ENCODE measurements at regions not wholly inside any gene's neighbourhood (a gene's known extent, or its start where the extent isn't known, plus 50 kb on each side); places are given as distances from the start of the nearest gene placed in this dataset.

GRCh38 chr10:42932735-42933447 lies 144.0 kb upstream of the RET start:
- DNase-seq (ENCODE audit: low spot score) (peak; percentile 37), ATAC-seq (peak; percentile 33)

GRCh38 chr10:42933448-42934340 lies 143.2 kb upstream of the RET start:
- peak; percentile 46 for DNase-seq (ENCODE audit: low spot score)
- ATAC-seq = peak; percentile 55

GRCh38 chr10:42934351-42934811 lies 142.5 kb upstream of the RET start:
- peak; percentile 38 for DNase-seq (ENCODE audit: low spot score)
- no peak for ATAC-seq

DNA sequence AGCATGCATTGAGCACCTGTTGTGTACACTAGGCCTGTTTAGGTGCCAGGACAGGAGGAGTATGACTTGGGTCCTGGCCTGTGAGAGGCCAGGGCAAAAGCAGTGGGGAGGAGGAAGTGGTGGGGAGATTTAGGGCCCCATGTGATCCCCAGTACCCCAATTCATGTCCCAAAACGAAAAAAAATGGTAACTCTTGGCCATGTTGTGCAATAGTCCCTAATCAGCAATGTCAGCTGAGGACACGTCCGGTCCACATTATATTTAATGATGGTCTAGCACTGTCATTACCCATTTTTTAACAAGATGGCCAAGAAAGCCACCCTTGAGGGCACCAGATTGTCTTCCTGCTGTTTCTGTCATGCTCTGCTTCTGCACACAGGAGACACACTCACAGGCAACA lies 142.0 kb upstream of the RET start:
- DNase-seq (ENCODE audit: low spot score) (no peak), ATAC-seq (no peak)

GRCh38 chr10:42935466-42935865 lies 141.4 kb upstream of the RET start:
- ATAC-seq = no peak

GRCh38 chr10:42936580-42936979 lies 140.3 kb upstream of the RET start:
- no peak for DNase-seq (ENCODE audit: low spot score)
- ATAC-seq = no peak

More at GRCh38 chr10:42935466-42935865, 141.4 kb upstream of the RET start:
- DNase-seq (ENCODE audit: low spot score) = peak; percentile 33

DNA sequence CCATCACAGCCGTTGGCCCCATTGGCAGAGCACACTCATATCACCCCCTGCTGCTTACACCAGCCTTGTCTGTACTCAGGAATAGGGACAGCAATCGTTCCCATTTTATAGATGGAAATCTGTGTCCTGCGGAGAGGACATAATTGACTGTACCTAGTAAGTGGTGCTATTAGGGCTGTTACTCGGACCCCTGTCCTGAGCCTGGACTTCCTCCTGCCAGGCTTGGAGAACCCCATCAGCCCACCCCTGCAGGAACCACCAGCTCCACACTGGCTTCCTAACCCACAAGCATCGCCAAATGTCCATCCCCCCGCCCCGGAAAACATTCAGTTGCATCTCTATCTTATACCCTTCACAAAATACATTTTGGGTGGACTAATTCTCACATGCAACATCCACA lies 139.8 kb upstream of the RET start:
- ATAC-seq = no peak
- DNase-seq (ENCODE audit: low spot score) = no peak

DNA sequence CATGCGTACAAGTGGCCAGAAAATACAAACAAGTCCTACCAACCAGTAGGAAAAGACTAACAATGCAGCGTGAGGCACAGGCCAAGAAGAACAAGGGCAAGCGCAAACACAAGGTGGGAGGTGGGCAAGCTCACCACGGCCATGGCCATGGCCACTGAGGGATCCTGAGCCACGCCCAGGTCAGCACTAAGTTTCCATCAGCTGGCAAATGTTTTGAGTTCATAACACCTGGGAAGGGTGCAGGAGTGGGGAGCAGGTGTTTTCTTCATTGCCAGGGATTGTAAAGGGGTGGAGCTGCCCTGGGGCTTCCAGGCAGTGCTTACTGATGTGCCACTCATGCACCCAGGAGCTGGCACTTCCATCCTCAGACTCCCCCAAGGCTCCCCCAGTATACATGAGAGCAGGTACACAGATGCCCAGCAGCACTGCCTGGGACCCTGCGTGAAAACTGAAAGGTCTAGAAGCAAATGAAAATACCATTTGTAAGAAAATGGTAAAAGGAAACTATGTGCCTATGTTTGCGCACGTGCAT lies 139.2 kb upstream of the RET start:
- ATAC-seq = no peak
- DNase-seq (ENCODE audit: low spot score) = no peak

DNA sequence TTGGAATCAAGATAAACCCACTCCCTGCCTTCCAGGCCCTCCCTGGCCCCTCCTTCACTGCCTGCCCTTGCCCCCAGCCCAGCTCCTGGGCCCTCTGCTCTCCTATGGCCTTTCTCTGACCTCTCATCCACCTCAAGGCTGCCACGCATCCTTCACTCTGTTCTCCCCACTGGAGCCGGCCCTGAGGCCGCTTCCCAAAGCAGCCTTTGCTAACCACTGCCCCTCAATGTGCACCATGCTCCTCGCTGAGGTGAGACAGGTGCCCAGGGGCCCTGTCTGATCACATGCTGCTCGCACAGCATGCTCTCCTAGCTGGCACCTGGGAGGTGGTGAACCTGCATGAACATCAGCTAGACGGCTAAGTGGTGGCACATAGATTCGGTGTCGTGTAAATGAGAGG lies 138.5 kb upstream of the RET start:
- ATAC-seq (no peak), DNase-seq (ENCODE audit: low spot score) (no peak)

DNA sequence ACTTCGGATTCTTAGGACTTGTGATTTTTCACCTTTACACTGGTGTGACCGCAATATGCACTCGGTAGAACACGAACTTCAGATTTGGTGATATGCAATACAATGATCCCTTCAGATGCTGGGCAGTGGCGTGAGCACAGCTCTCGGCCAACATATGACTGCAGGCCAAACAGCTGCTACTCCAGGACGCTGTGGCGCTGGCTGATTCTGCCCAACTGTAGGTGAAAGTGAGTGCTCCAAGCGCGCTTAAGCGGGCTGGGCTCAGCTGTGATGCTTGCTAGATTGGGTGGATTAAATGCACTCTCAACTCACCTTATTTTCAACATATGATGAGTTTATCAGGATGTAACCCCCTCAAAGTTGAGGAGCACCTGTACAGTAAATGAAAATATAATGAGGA lies 137.6 kb upstream of the RET start:
- no peak for ATAC-seq

DNA sequence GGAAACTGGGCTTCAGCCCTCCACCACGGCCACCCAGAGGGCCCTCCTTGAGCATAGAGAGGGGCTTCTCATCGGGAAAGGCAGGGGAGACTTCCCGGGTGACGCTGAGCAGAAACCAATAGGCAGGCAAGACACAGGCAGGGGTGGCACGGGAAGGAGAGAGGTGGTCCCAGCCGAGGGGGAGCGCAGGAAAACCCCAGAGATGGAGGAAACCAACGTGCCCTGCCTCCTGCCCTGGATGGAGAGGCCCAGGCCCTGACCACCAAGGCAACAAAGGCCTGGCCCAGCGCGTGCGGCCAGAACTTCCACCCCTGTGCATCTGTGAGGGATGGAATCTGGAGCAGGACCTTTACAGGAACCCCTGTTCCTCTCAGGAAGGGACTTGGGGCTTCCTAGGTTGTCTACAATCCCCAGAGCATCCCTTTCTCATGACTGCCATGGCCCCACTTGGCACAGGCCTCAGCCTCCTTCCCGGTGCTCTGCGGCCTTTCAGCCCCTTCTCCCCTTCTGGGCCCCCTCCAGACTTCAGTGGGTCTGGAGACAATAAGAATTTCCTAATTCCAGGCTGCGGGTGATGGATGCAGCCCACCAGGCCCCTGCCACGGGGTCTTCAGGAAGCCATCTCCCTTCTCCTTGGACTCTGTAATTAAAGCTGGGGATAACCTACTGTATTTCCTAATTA lies 137.0 kb upstream of the RET start:
- no peak for ATAC-seq
- no peak for DNase-seq (ENCODE audit: low spot score)

More for the DNA sequence above, 137.6 kb upstream of the RET start:
- no peak for DNase-seq (ENCODE audit: low spot score)

DNA sequence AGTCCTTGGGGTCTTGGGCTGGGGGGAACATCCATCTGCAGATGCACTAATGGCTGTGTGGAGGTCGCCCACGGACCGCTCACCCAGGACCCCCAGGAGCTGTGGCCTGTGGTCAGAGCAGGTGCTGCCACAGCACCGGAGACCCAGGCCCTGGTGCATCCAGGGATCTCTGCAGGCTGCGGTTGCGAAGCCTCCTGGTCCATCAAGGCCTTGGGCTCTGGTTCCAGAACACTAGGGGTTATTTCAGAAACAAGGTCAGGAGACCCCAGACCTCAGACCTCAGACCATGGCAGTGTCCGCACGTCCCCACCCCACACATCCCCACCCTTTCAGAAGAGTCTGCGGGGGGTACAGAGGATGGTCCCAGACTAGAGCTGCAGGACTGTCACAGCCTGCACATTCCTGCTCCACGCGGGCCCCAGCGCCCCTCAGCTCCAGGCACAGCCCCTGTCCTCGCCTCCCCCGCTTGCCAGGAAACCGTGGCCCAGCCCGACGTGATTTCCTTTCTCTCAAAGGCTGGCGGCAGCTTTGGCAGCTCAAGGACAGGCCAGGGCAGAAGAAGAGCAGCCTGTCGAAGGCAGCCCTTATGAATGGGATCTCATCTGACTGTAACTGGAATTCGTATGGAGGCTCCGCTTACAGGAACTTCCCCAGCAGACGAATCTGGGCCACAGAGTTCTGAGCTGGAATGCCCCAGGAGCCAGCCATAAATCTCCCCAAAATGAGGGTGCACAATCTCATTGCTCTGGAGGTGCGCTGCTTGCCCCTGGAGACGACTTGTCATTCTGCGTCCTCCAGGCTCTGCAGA lies 136.2 kb upstream of the RET start:
- ATAC-seq (no peak), DNase-seq (ENCODE audit: low spot score) (peak; percentile 26)

GRCh38 chr10:42941295-42941644 lies 135.6 kb upstream of the RET start:
- DNase-seq (ENCODE audit: low spot score) (peak; percentile 27), ATAC-seq (no peak)

DNA sequence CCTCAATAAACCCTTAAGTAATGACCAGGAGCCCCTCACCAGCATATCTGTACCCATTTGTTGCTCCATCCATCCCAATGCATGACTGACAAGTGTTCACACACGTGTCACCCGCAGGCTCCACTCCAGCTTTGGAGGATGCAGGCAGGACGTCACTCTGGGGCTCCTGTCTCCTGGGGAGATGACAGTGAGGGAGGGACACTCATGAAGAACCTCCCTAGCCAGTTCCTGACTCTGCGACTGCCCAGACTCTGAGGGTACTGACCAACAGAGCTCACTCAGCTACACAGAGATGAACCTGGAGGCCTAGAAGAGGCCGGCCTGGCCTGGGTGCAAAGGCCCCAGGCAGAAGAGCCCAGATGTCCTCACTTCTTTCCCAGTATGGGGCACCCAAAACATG lies 135.1 kb upstream of the RET start:
- no peak for ATAC-seq
- no peak for DNase-seq (ENCODE audit: low spot score)

DNA sequence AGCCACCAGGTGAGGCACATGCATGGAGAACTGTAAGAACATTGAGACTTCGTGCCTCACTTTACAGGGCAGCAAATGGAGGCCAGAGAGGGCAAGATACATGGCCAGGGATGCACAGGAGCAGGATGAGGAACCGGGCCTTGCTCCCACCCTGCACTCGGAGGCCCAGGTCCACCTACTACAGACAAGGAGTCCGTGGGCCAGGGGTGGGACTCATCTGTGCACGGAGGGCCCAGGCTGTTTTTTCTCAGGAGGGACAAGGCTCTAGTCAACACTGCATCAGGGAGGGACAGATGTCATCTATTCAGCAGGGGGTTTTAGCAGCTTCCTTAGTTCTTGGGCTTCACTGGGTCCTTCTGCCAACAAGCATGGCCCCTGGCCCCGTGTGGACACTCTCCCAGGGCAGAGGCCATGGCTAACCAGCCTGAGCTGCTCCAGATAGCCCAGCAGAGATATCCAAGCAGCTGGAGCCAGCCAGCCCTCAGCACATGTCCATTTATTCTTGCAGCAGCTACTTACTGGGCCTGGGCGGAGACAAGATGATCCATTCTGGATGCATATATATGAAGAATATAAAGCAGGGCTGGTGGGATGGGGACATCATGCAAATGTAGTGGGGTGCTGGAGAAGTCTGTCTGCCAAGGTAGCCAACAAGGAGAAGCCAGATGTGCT lies 134.5 kb upstream of the RET start:
- DNase-seq (ENCODE audit: low spot score) (no peak), ATAC-seq (no peak)

- DNase-seq (ENCODE audit: low spot score) = peak; percentile 39
- no peak for ATAC-seq
These were observed 133.6 kb upstream of the RET start for GRCh38 chr10:42943025-42943818.

DNA sequence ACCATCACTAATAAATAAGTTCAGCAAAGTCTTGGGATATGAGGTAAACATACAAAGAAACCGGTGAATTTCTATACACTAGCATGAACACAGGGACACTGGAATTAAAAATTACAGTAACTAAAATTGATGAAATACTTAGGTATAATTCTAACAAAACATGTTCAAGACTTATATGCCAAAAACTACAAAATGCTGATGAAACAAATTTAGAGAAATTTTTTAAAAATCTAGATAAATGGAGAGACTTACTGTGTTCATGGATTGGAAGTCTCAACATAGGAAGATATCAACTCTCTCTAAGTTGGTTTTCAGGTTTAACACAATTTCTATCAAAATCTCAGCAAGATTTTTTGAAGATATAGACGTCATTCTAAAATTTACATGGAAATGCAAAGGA lies 128.8 kb upstream of the RET start:
- ATAC-seq (no peak), DNase-seq (ENCODE audit: low spot score) (no peak)

DNA sequence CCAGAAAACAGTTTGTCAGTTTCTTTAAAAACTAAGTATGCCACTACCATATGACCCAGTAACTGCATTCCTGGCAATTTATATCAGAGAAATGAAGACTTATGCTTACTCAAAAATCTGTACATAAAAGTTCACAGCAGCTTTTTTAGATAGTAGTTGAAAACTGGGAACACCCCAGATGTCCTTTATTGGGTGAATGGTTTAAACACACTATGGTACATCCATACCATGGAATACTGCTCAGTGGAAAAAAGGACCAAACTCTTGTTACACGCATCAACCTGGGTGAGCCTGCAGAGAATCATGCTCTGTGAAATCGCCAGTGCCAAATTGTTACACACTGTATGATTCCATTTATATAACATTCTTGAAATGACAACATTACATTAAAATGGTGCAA lies 127.6 kb upstream of the RET start:
- ATAC-seq (no peak), DNase-seq (ENCODE audit: low spot score) (no peak)
